SU-DHL-6 (cell line): ENCODE measurements at regions not wholly inside any gene's neighbourhood (a gene's known extent, or its start where the extent isn't known, plus 50 kb on each side); places are given as distances from the start of the nearest gene placed in this dataset.
"Not testable (repeated sequence)": the region's sequence is repeated elsewhere in the genome, so short reads cannot be mapped to it uniquely, and the experiment has no call there.

Experiments
- H2AFZ ChIP-seq: fragments of 200-600 bp; sonication (generic); 2 replicates; pipeline ENCODE4 v1.6.1; 2014; ENCODE audit warnings: low read depth, mild to moderate bottlenecking, moderate library complexity, mixed read lengths, antibody characterized with exemption, low read length; ENCODE audit not compliant: severe bottlenecking
- H3F3A ChIP-seq: fragments of 200-600 bp; shearing (Covaris generic); 2 replicates; pipeline ENCODE4 v1.6.0; 2016; ENCODE audit warnings: antibody characterized with exemption, mild to moderate bottlenecking; ENCODE audit not compliant: insufficient read depth
- H3K27ac ChIP-seq: fragments of 200-600 bp; sonication (generic); 2 replicates; pipeline ENCODE4 v1.5.1; 2016; ENCODE audit warnings: low read depth, mild to moderate bottlenecking, low read length, moderate library complexity, mixed read lengths
- H3K27me3 ChIP-seq: fragments of 200-600 bp; sonication (generic), shearing (Covaris generic); 2 replicates; pipeline ENCODE4 v1.6.0; 2014; ENCODE audit warnings: mild to moderate bottlenecking, low read length
- H3K36me3 ChIP-seq: fragments of 200-600 bp; sonication (generic); 2 replicates; pipeline ENCODE4 v1.6.1; 2014; ENCODE audit warnings: mild to moderate bottlenecking, low read length, mixed read lengths
- H3K4me2 ChIP-seq: fragments of 300-600, 200-600 bp; shearing (Covaris generic), sonication (generic); 2 replicates; pipeline ENCODE4 v1.6.0; 2014; ENCODE audit warnings: low read length, low read depth, mild to moderate bottlenecking; ENCODE audit not compliant: poor library complexity, severe bottlenecking
- H3K4me3 ChIP-seq: fragments of 200-600 bp; sonication (generic); 2 replicates; pipeline ENCODE4 v1.5.1; 2014; ENCODE audit warnings: antibody characterized with exemption, low read length, mild to moderate bottlenecking, mixed read lengths; ENCODE audit not compliant: insufficient read depth, poor library complexity, severe bottlenecking
- H3K79me2 ChIP-seq: fragments of 200-600 bp; sonication (generic); 2 replicates; pipeline ENCODE4 v1.6.1; 2014; ENCODE audit warnings: mild to moderate bottlenecking, low read length, moderate library complexity; ENCODE audit not compliant: insufficient read depth
- H3K9ac ChIP-seq: fragments of 200-600 bp; sonication (generic); 2 replicates; pipeline ENCODE4 v1.7.0; 2014; ENCODE audit warnings: mild to moderate bottlenecking, low read length
- H3K9me2 ChIP-seq: fragments of 200-600 bp; sonication (generic); replicated peaks from 2 replicates; pipeline ENCODE4 v1.6.1; 2014; ENCODE audit warnings: low read length; ENCODE audit not compliant: insufficient read depth
- H3K9me3 ChIP-seq: fragments of 200-600 bp; sonication (generic); 2 replicates; pipeline ENCODE4 v1.6.1; 2014; ENCODE audit warnings: low read length, mixed read lengths; ENCODE audit not compliant: insufficient read depth
- H4K20me1 ChIP-seq: fragments of 200-600 bp; sonication (generic); 2 replicates; pipeline ENCODE4 v1.6.1; 2014; ENCODE audit warnings: low read depth, mild to moderate bottlenecking, antibody characterized with exemption, low read length, moderate library complexity, mixed read lengths
- CTCF ChIP-seq: fragments of 200-600 bp; sonication (generic); IDR thresholded peaks from one replicate; pipeline ENCODE4 v1.5.1; 2017; ENCODE audit warnings: antibody characterized with exemption, mild to moderate bottlenecking, low read length, moderate library complexity; ENCODE audit not compliant: insufficient read depth, poor library complexity, severe bottlenecking
- EZH2phosphoT487 ChIP-seq: fragments of 200-600 bp; sonication (generic), shearing (Covaris generic); conservative IDR thresholded peaks from 2 replicates; pipeline ENCODE4 v1.6.1; 2018; ENCODE audit warnings: mild to moderate bottlenecking, antibody characterized with exemption, low read length, moderate library complexity, mixed read lengths

GRCh38 chr13:110983241-110983640 is 68.4 kb upstream of the ANKRD10 start:
- Histone ChIP-seq H3K36me3 (no peaks in the 10 kb centered on the region), H3K9me3 (no peaks in the 10 kb centered on the region), H4K20me1 (no peaks in the 10 kb centered on the region), H3K9ac (no peak overlapping the region), H3K27ac (no peak overlapping the region), H3K79me2 (no peaks in the 10 kb centered on the region), H3F3A (no peaks in the 10 kb centered on the region), H3K4me3 (no peak overlapping the region), H3K4me2 (no peak overlapping the region), H3K9me2 (no peaks in the 10 kb centered on the region), H3K27me3 (no peaks in the 10 kb centered on the region), H2AFZ (no peak overlapping the region)
- TF ChIP-seq CTCF (no peak), EZH2phosphoT487 (no peak)

- Histone ChIP-seq H3K9ac (no peak overlapping the region), H3K27ac (no peak overlapping the region), H3F3A (no peaks in the 10 kb centered on the region), H3K4me2 (no peak overlapping the region), H3K27me3 (no peaks in the 10 kb centered on the region), H3K4me3 (no peak overlapping the region), H3K9me3 (no peaks in the 10 kb centered on the region), H3K79me2 (no peaks in the 10 kb centered on the region), H4K20me1 (no peaks in the 10 kb centered on the region), H2AFZ (no peak overlapping the region), H3K36me3 (no peaks in the 10 kb centered on the region), H3K9me2 (no peaks in the 10 kb centered on the region)
- TF ChIP-seq CTCF (no peak), EZH2phosphoT487 (no peak)
These were observed 66.5 kb upstream of the ANKRD10 start for GRCh38 chr13:110981379-110981778.

GRCh38 chr13:110980921-110981320 is 66.1 kb upstream of the ANKRD10 start:
- Histone ChIP-seq H3K9me3 (no peaks in the 10 kb centered on the region), H3K9me2 (no peaks in the 10 kb centered on the region), H4K20me1 (no peaks in the 10 kb centered on the region), H3K27me3 (no peaks in the 10 kb centered on the region), H3K9ac (no peak overlapping the region), H2AFZ (no peak overlapping the region), H3F3A (no peaks in the 10 kb centered on the region), H3K27ac (no peak overlapping the region), H3K4me2 (no peak overlapping the region), H3K36me3 (no peaks in the 10 kb centered on the region), H3K79me2 (no peaks in the 10 kb centered on the region), H3K4me3 (no peak overlapping the region)
- TF ChIP-seq CTCF (no peak), EZH2phosphoT487 (no peak)

GRCh38 chr13:110979149-110979548 is 64.3 kb upstream of the ANKRD10 start:
- H3K79me2 ChIP-seq, H2AFZ ChIP-seq, H3K9ac ChIP-seq, H3K9me2 ChIP-seq, H3F3A ChIP-seq, H3K4me3 ChIP-seq, H3K9me3 ChIP-seq, H3K27ac ChIP-seq, H3K27me3 ChIP-seq, H3K36me3 ChIP-seq, H3K4me2 ChIP-seq, H4K20me1 ChIP-seq: not testable (repeated sequence)
